ENCODE measurements at regions not wholly inside any gene's neighbourhood (a gene's known extent, or its start where the extent isn't known, plus 50 kb on each side); places are given as distances from the start of the nearest gene placed in this dataset.
"Not testable (repeated sequence)": the region's sequence is repeated elsewhere in the genome, so short reads cannot be mapped to it uniquely, and the experiment has no call there.

DNA sequence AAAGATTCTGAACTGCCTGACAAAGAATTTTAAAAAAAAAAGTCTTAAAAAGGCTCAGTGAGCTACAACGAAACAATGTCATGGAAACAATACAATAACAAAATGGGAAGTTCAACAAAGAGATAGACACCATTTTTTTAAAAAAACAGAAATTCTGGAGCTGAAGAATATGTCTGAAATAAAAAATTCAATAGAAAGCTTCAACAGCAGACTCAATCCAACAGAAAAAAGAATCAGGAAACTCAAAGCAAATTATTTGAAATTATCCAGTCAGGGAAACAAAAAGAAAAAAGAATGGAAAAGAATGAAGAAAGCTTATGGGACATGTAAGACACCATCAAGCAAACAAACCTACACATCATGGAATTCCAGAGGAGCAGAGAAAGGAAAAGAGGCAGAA, 118.5 kb upstream of the LGR5 start:
- no peak for ATAC-seq (replicated peaks in 1 of 4)
- no CpG with 5 or more reads among the region's 1 CpG for WGBS (ENCODE audit: insufficient coverage)
- Mint-ChIP-seq H3K4me3 (no peak overlapping the region), H3K27ac (no peak overlapping the region), H3K27me3 (peaks cover 1 to 11% of the 10 kb centered on the region in 2 donors), H3K4me1 (no peaks in the 10 kb centered on the region), H3K36me3 (no peaks in the 10 kb centered on the region), H3K9me3 (peaks cover 13 to 38% (median 25%) of the 10 kb centered on the region in 3 donors)
- Histone ChIP-seq H3K4me3 (ENCODE audit: control insufficient read depth in 1 of 2, extremely low read depth in 1 of 2, low read length in 1 of 2) (no peak overlapping the region), H3K27me3 (replicated peaks in 1 of 2; ENCODE audit: control insufficient read depth in 2 of 2, extremely low read depth in 1 of 2, insufficient read depth in 2 of 2, low read length in 1 of 2) (no peaks in the 10 kb centered on the region), H3K36me3 (ENCODE audit: control insufficient read depth in 2 of 2, extremely low read depth in 1 of 2, insufficient read depth in 1 of 2, low read length in 1 of 2) (no peaks in the 10 kb centered on the region), H3K27ac (ENCODE audit: low read length) (no peak overlapping the region), H3K9me3 (no peaks in the 10 kb centered on the region), H3K4me1 (ENCODE audit: control insufficient read depth in 1 of 2, extremely low read depth in 1 of 2, insufficient read depth in 2 of 2, low read length in 2 of 2) (no peaks in the 10 kb centered on the region)
- no peak for DNase-seq
- ChIA-PET CTCF (no interaction called here), POLR2A (no interaction called here)

DNA sequence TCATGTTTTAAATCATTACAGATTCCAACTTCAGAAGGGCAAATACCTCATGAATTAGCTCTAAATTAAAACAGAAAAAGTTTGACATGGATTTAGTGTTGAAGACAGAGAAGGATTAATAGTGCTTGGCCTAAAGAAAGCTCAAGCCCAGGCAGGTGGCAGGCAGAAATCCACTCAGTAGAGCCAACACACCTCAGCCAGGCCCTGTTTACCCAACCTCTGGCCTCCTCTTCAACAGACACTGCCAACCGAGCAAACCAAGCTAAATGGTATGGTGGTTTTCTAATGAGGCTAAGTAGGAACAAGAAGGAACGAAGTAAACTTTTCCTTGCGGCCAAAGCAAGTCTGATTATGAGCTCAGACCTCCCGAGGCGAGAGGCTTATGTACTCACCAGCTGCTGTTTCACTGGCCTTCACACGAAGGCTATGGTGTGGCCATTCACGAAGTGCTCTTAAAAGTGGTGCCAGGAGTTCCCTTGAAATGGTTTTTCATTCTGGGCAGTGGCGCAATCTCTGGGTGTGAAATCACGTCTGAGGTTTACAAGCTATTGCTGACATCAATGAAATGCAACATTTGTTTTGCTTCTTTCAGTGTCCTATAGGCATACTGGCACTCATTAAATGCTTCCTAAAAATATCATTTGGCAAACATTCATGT, 124.1 kb upstream of the LGR5 start:
- Mint-ChIP-seq H3K4me1 (no peaks in the 10 kb centered on the region), H3K36me3 (no peaks in the 10 kb centered on the region), H3K27ac (no peak overlapping the region), H3K27me3 (peaks cover 0 to 6% of the 10 kb centered on the region in 2 donors), H3K4me3 (no peak overlapping the region), H3K9me3 (peaks cover 5 to 14% (median 7%) of the 10 kb centered on the region in 3 donors)
- H3K27me3 ChIP-seq (replicated peaks in 1 of 2; ENCODE audit: control insufficient read depth in 2 of 2, extremely low read depth in 1 of 2, insufficient read depth in 2 of 2, low read length in 1 of 2): no peaks in the 10 kb centered on the region
- no peaks in the 10 kb centered on the region for H3K9me3 ChIP-seq
- H3K4me1 ChIP-seq (ENCODE audit: control insufficient read depth in 1 of 2, extremely low read depth in 1 of 2, insufficient read depth in 2 of 2, low read length in 2 of 2): no peaks in the 10 kb centered on the region
- WGBS (ENCODE audit: insufficient coverage): 80% methylated on average over 8 of the region's 9 CpGs
- DNase-seq (no peak), ATAC-seq (replicated peaks in 1 of 4) (no peak)
- H3K36me3 ChIP-seq (ENCODE audit: control insufficient read depth in 2 of 2, extremely low read depth in 1 of 2, insufficient read depth in 1 of 2, low read length in 1 of 2): no peaks in the 10 kb centered on the region
- ChIA-PET POLR2A (no interaction called here), CTCF (no interaction called here)
- H3K27ac ChIP-seq (ENCODE audit: low read length): no peak overlapping the region
- no peak overlapping the region for H3K4me3 ChIP-seq (ENCODE audit: control insufficient read depth in 1 of 2, extremely low read depth in 1 of 2, low read length in 1 of 2)

DNA sequence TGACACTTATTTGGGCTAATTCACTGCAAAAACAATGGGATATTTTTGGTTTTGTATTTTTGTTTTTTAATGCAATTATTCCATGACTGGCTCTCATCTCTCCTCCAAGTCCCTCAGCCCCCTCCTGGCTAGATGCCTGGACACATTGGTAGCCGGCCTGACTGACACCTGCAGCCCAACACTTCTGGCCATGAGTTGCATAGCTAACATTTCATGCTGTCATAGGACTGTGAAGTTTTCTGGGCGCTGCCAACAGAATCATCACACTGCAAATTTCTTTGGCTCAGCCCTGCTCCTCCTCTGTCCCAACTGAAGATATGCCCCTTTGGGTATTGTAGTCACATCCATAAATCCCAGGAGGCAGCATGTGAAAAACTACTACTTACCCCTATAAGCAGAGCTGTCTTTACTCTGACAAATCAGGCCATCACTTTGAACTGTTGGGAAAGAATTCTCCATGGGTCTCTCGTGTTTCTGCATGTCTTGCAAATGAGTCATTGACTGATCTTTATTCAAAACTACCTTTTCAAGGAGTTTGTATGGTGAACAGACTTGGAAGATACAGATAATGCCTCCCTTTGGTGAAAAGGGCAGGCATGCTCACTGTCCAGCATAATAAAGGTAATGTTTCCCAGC, 126.7 kb upstream of the LGR5 start:
- ChIA-PET CTCF (no interaction called here), POLR2A (no interaction called here)
- Mint-ChIP-seq H3K4me1 (no peaks in the 10 kb centered on the region), H3K4me3 (no peak overlapping the region), H3K27me3 (peaks cover 0 to 6% of the 10 kb centered on the region in 2 donors), H3K27ac (no peak overlapping the region), H3K9me3 (no peaks in the 10 kb centered on the region), H3K36me3 (no peaks in the 10 kb centered on the region)
- DNase-seq: no peak
- H3K4me3 ChIP-seq (ENCODE audit: control insufficient read depth in 1 of 2, extremely low read depth in 1 of 2, low read length in 1 of 2): no peak overlapping the region
- 77% methylated on average over 2 of the region's 3 CpGs for WGBS (ENCODE audit: insufficient coverage)
- H3K9me3 ChIP-seq: no peaks in the 10 kb centered on the region
- no peaks in the 10 kb centered on the region for H3K36me3 ChIP-seq (ENCODE audit: control insufficient read depth in 2 of 2, extremely low read depth in 1 of 2, insufficient read depth in 1 of 2, low read length in 1 of 2)
- H3K27me3 ChIP-seq (replicated peaks in 1 of 2; ENCODE audit: control insufficient read depth in 2 of 2, extremely low read depth in 1 of 2, insufficient read depth in 2 of 2, low read length in 1 of 2): no peaks in the 10 kb centered on the region
- H3K27ac ChIP-seq (ENCODE audit: low read length): no peak overlapping the region
- no peak for ATAC-seq (replicated peaks in 1 of 4)
- H3K4me1 ChIP-seq (ENCODE audit: control insufficient read depth in 1 of 2, extremely low read depth in 1 of 2, insufficient read depth in 2 of 2, low read length in 2 of 2): no peaks in the 10 kb centered on the region

DNA sequence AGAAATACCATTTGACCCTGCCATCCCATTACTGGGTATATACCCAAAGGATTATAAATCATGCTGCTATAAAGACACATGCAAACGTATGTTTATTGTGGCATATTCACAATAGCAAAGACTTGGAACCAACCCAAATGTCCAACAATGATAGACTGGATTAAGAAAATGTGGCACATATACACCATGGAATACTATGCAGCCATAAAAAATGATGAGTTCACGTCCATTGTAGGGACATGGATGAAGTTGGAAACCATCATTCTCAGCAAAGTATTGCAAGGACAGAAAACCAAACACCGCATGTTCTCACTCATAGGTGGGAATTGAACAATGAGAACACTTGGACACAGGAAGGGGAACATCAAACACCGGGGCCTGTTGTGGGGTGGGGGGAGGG, 128.0 kb upstream of the LGR5 start:
- ATAC-seq (replicated peaks in 1 of 4); H3K4me3 Mint-ChIP-seq; H3K27me3 Mint-ChIP-seq; H3K27ac ChIP-seq (ENCODE audit: low read length); H3K27ac Mint-ChIP-seq; H3K36me3 ChIP-seq (ENCODE audit: control insufficient read depth in 2 of 2, extremely low read depth in 1 of 2, insufficient read depth in 1 of 2, low read length in 1 of 2); H3K36me3 Mint-ChIP-seq; H3K4me1 Mint-ChIP-seq; H3K9me3 Mint-ChIP-seq; H3K4me3 ChIP-seq (ENCODE audit: control insufficient read depth in 1 of 2, extremely low read depth in 1 of 2, low read length in 1 of 2); DNase-seq; POLR2A ChIA-PET; CTCF ChIA-PET; H3K9me3 ChIP-seq; H3K4me1 ChIP-seq (ENCODE audit: control insufficient read depth in 1 of 2, extremely low read depth in 1 of 2, insufficient read depth in 2 of 2, low read length in 2 of 2); H3K27me3 ChIP-seq (replicated peaks in 1 of 2; ENCODE audit: control insufficient read depth in 2 of 2, extremely low read depth in 1 of 2, insufficient read depth in 2 of 2, low read length in 1 of 2): not testable (repeated sequence)
- no CpG with 5 or more reads among the region's 4 CpGs for WGBS (ENCODE audit: insufficient coverage)

- Mint-ChIP-seq H3K4me3 (no peak overlapping the region), H3K4me1 (no peaks in the 10 kb centered on the region), H3K9me3 (peaks cover 0 to 4% (median 3%) of the 10 kb centered on the region in 3 donors), H3K27ac (no peak overlapping the region), H3K27me3 (no peaks in the 10 kb centered on the region), H3K36me3 (no peaks in the 10 kb centered on the region)
- H3K4me3 ChIP-seq (ENCODE audit: control insufficient read depth in 1 of 2, extremely low read depth in 1 of 2, low read length in 1 of 2): no peak overlapping the region
- ChIA-PET POLR2A (no interaction called here), CTCF (no interaction called here)
- H3K27me3 ChIP-seq (replicated peaks in 1 of 2; ENCODE audit: control insufficient read depth in 2 of 2, extremely low read depth in 1 of 2, insufficient read depth in 2 of 2, low read length in 1 of 2): no peaks in the 10 kb centered on the region
- H3K9me3 ChIP-seq: no peaks in the 10 kb centered on the region
- no peaks in the 10 kb centered on the region for H3K36me3 ChIP-seq (ENCODE audit: control insufficient read depth in 2 of 2, extremely low read depth in 1 of 2, insufficient read depth in 1 of 2, low read length in 1 of 2)
- no peak overlapping the region for H3K27ac ChIP-seq (ENCODE audit: low read length)
- WGBS (ENCODE audit: insufficient coverage): no CpG with 5 or more reads among the region's 1 CpG
- DNase-seq (no peak), ATAC-seq (replicated peaks in 1 of 4) (no peak)
- H3K4me1 ChIP-seq (ENCODE audit: control insufficient read depth in 1 of 2, extremely low read depth in 1 of 2, insufficient read depth in 2 of 2, low read length in 2 of 2): no peaks in the 10 kb centered on the region
These were observed 132.8 kb upstream of the LGR5 start for GRCh38 chr12:71306808-71307207.

- Mint-ChIP-seq H3K27ac (no peak overlapping the region), H3K27me3 (no peaks in the 10 kb centered on the region), H3K36me3 (no peaks in the 10 kb centered on the region), H3K4me3 (no peak overlapping the region), H3K9me3 (peaks cover 0 to 4% (median 3%) of the 10 kb centered on the region in 3 donors), H3K4me1 (no peaks in the 10 kb centered on the region)
- Histone ChIP-seq H3K27ac (ENCODE audit: low read length) (no peak overlapping the region), H3K4me3 (ENCODE audit: control insufficient read depth in 1 of 2, extremely low read depth in 1 of 2, low read length in 1 of 2) (no peak overlapping the region), H3K27me3 (replicated peaks in 1 of 2; ENCODE audit: control insufficient read depth in 2 of 2, extremely low read depth in 1 of 2, insufficient read depth in 2 of 2, low read length in 1 of 2) (no peaks in the 10 kb centered on the region), H3K9me3 (no peaks in the 10 kb centered on the region), H3K36me3 (ENCODE audit: control insufficient read depth in 2 of 2, extremely low read depth in 1 of 2, insufficient read depth in 1 of 2, low read length in 1 of 2) (no peaks in the 10 kb centered on the region), H3K4me1 (ENCODE audit: control insufficient read depth in 1 of 2, extremely low read depth in 1 of 2, insufficient read depth in 2 of 2, low read length in 2 of 2) (no peaks in the 10 kb centered on the region)
- POLR2A ChIA-PET: no interaction called here
- WGBS (ENCODE audit: insufficient coverage): no CpG with 5 or more reads among the region's 3 CpGs
- CTCF ChIA-PET: no interaction called here
- DNase-seq: no peak
- ATAC-seq (replicated peaks in 1 of 4): no peak
These were observed 135.3 kb upstream of the LGR5 start for GRCh38 chr12:71304306-71304705.

- peaks cover 0 to 4% (median 3%) of the 10 kb centered on the region in 3 donors for H3K9me3 Mint-ChIP-seq
- no peaks in the 10 kb centered on the region for H3K4me1 Mint-ChIP-seq
- Histone ChIP-seq H3K9me3 (no peaks in the 10 kb centered on the region), H3K27ac (ENCODE audit: low read length) (no peak overlapping the region), H3K27me3 (replicated peaks in 1 of 2; ENCODE audit: control insufficient read depth in 2 of 2, extremely low read depth in 1 of 2, insufficient read depth in 2 of 2, low read length in 1 of 2) (no peaks in the 10 kb centered on the region), H3K4me3 (ENCODE audit: control insufficient read depth in 1 of 2, extremely low read depth in 1 of 2, low read length in 1 of 2) (no peak overlapping the region), H3K4me1 (ENCODE audit: control insufficient read depth in 1 of 2, extremely low read depth in 1 of 2, insufficient read depth in 2 of 2, low read length in 2 of 2) (no peaks in the 10 kb centered on the region), H3K36me3 (ENCODE audit: control insufficient read depth in 2 of 2, extremely low read depth in 1 of 2, insufficient read depth in 1 of 2, low read length in 1 of 2) (no peaks in the 10 kb centered on the region)
- POLR2A ChIA-PET: no interaction called here
- ATAC-seq (replicated peaks in 1 of 4): no peak
- H3K36me3 Mint-ChIP-seq: no peaks in the 10 kb centered on the region
- CTCF ChIA-PET: no interaction called here
- no peaks in the 10 kb centered on the region for H3K27me3 Mint-ChIP-seq
- DNase-seq: no peak
- no peak overlapping the region for H3K4me3 Mint-ChIP-seq
- H3K27ac Mint-ChIP-seq: no peak overlapping the region
These were observed 136.4 kb upstream of the LGR5 start for GRCh38 chr12:71303199-71303598.

All from T-cell (primary cell).